CD4-positive, CD25-positive, alpha-beta regulatory T cell (primary cell): ENCODE measurements at regions not wholly inside any gene's neighbourhood (a gene's known extent, or its start where the extent isn't known, plus 50 kb on each side); places are given as distances from the start of the nearest gene placed in this dataset.

Source experiments
- ATAC-seq, 2 donors: fragments of 150-1000 bp; cut with Tn5 transposase; one replicate each; pipeline ENCODE4 v1.10.0; 2021; ENCODE audit warnings: low read depth in 2 of 2, moderate number of reproducible peaks in 2 of 2, moderate library complexity in 1 of 2
- DNase-seq, 3 donors: peaks; one replicate each; pipeline versions ENCODE4 v3.0.0 to v3.0.0-alpha.2; 2012 to 2022; ENCODE audit warnings: mixed read lengths in 1 of 3
- H3K27ac ChIP-seq: one replicate; pipeline ENCODE4 v1.7.0; 2013; ENCODE audit warnings: mild to moderate bottlenecking, low read length; ENCODE audit not compliant: insufficient read depth, poor library complexity, severe bottlenecking
- H3K27me3 ChIP-seq: one replicate; pipeline ENCODE4 v1.7.0; 2013; ENCODE audit warnings: low read length; ENCODE audit not compliant: control insufficient read depth, insufficient read depth
- H3K36me3 ChIP-seq: one replicate; pipeline ENCODE4 v1.7.0; 2013; ENCODE audit warnings: mild to moderate bottlenecking, low read length, moderate library complexity; ENCODE audit not compliant: control insufficient read depth, insufficient read depth
- H3K4me1 ChIP-seq: 2 replicates; pipeline ENCODE4 v1.7.0; 2013; ENCODE audit warnings: mild to moderate bottlenecking, low read length; ENCODE audit not compliant: insufficient read depth, control insufficient read depth, poor library complexity, severe bottlenecking
- H3K4me3 ChIP-seq: one replicate; pipeline ENCODE4 v1.7.0; 2013; ENCODE audit warnings: low read depth, mild to moderate bottlenecking, low read length, moderate library complexity
- H3K9me3 ChIP-seq, 2 experiments: 1 replicate in 1 of 2; 2 replicates in 1 of 2; pipeline ENCODE4 v1.7.0; 2013; ENCODE audit warnings: low read length in 2 of 2, mild to moderate bottlenecking in 1 of 2, moderate library complexity in 1 of 2; ENCODE audit not compliant: control insufficient read depth in 2 of 2
- H3K27ac Mint-ChIP-seq, 3 donors: one replicate each; pipeline ENCODE4 v1.8.0; 2020 to 2022; ENCODE audit warnings: mild to moderate bottlenecking in 3 of 3, mixed read lengths in 3 of 3, moderate library complexity in 2 of 3
- H3K27me3 Mint-ChIP-seq: one replicate; pipeline ENCODE4 v1.8.0; 2022; ENCODE audit warnings: mild to moderate bottlenecking, mixed read lengths
- H3K36me3 Mint-ChIP-seq: one replicate; pipeline ENCODE4 v1.8.0; 2020; ENCODE audit warnings: mixed read lengths
- H3K4me1 Mint-ChIP-seq, 4 donors: one replicate each; pipeline ENCODE4 v1.8.0; 2020 to 2022; ENCODE audit warnings: mixed read lengths in 4 of 4, mild to moderate bottlenecking in 1 of 4
- H3K4me3 Mint-ChIP-seq, 4 donors: one replicate each; pipeline ENCODE4 v1.8.0; 2020 to 2022; ENCODE audit warnings: mild to moderate bottlenecking in 4 of 4, mixed read lengths in 4 of 4, moderate library complexity in 3 of 4
- H3K9me3 Mint-ChIP-seq, 7 donors: one replicate each; pipeline ENCODE4 v1.8.0; 2020 to 2022; ENCODE audit warnings: mixed read lengths in 7 of 7, mild to moderate bottlenecking in 3 of 7, moderate library complexity in 2 of 7

GRCh38 chr15:46409841-46410301 is 775.0 kb downstream of the SQOR start:
- Histone ChIP-seq H3K36me3 (no peaks in the 10 kb centered on the region), H3K4me3 (no peak overlapping the region), H3K4me1 (no peaks in the 10 kb centered on the region), H3K9me3 (no peaks in the 10 kb centered on the region), H3K27me3 (no peaks in the 10 kb centered on the region), H3K27ac (no peak overlapping the region)
- H3K4me3 Mint-ChIP-seq: no peak overlapping the region
- ATAC-seq (no peak), DNase-seq (no peak)
- H3K36me3 Mint-ChIP-seq: no peaks in the 10 kb centered on the region
- no peaks in the 10 kb centered on the region for H3K4me1 Mint-ChIP-seq
- peaks cover 0 to 8% (median 2%) of the 10 kb centered on the region in 7 donors for H3K9me3 Mint-ChIP-seq
- H3K27me3 Mint-ChIP-seq: no peaks in the 10 kb centered on the region
- H3K27ac Mint-ChIP-seq: no peak overlapping the region

- ATAC-seq: no peak
- Mint-ChIP-seq H3K9me3 (peaks cover 0 to 8% (median 5%) of the 10 kb centered on the region in 7 donors), H3K4me1 (no peaks in the 10 kb centered on the region), H3K4me3 (no peak overlapping the region), H3K27me3 (no peaks in the 10 kb centered on the region), H3K27ac (no peak overlapping the region), H3K36me3 (no peaks in the 10 kb centered on the region)
- H3K27me3 ChIP-seq: no peaks in the 10 kb centered on the region
- no peaks in the 10 kb centered on the region for H3K4me1 ChIP-seq
- H3K36me3 ChIP-seq: no peaks in the 10 kb centered on the region
- no peaks in the 10 kb centered on the region for H3K9me3 ChIP-seq
- DNase-seq: no peak
- no peak overlapping the region for H3K4me3 ChIP-seq
- no peak overlapping the region for H3K27ac ChIP-seq
These were observed 775.9 kb downstream of the SQOR start for GRCh38 chr15:46410705-46411104.

GRCh38 chr15:46411900-46412299 is 777.1 kb downstream of the SQOR start:
- Histone ChIP-seq H3K27ac (no peak overlapping the region), H3K4me1 (no peaks in the 10 kb centered on the region), H3K4me3 (no peak overlapping the region), H3K27me3 (no peaks in the 10 kb centered on the region), H3K9me3 (no peaks in the 10 kb centered on the region), H3K36me3 (no peaks in the 10 kb centered on the region)
- no peak for DNase-seq
- Mint-ChIP-seq H3K4me1 (no peaks in the 10 kb centered on the region), H3K36me3 (no peaks in the 10 kb centered on the region), H3K27ac (no peak overlapping the region), H3K4me3 (no peak overlapping the region), H3K27me3 (no peaks in the 10 kb centered on the region), H3K9me3 (peaks cover 0 to 8% (median 4%) of the 10 kb centered on the region in 7 donors)
- no peak for ATAC-seq

- Mint-ChIP-seq H3K27me3 (no peaks in the 10 kb centered on the region), H3K4me3 (no peak overlapping the region), H3K4me1 (no peaks in the 10 kb centered on the region), H3K27ac (no peak overlapping the region), H3K9me3 (peaks cover 0 to 8% (median 5%) of the 10 kb centered on the region in 7 donors), H3K36me3 (no peaks in the 10 kb centered on the region)
- no peaks in the 10 kb centered on the region for H3K4me1 ChIP-seq
- H3K4me3 ChIP-seq: no peak overlapping the region
- H3K36me3 ChIP-seq: no peaks in the 10 kb centered on the region
- H3K9me3 ChIP-seq: no peaks in the 10 kb centered on the region
- no peak overlapping the region for H3K27ac ChIP-seq
- no peaks in the 10 kb centered on the region for H3K27me3 ChIP-seq
- no peak for DNase-seq
- no peak for ATAC-seq
These were observed 779.0 kb downstream of the SQOR start for GRCh38 chr15:46413799-46414198.

GRCh38 chr15:46416544-46416943 is 781.7 kb downstream of the SQOR start:
- Histone ChIP-seq H3K27ac (no peak overlapping the region), H3K27me3 (no peaks in the 10 kb centered on the region), H3K9me3 (no peaks in the 10 kb centered on the region), H3K4me1 (no peaks in the 10 kb centered on the region), H3K4me3 (no peak overlapping the region), H3K36me3 (no peaks in the 10 kb centered on the region)
- Mint-ChIP-seq H3K4me3 (no peak overlapping the region), H3K36me3 (no peaks in the 10 kb centered on the region), H3K4me1 (no peaks in the 10 kb centered on the region), H3K27ac (no peak overlapping the region), H3K9me3 (peaks cover 0 to 8% (median 5%) of the 10 kb centered on the region in 7 donors), H3K27me3 (no peaks in the 10 kb centered on the region)
- DNase-seq: no peak
- no peak for ATAC-seq

GRCh38 chr15:46420990-46421389 is 786.2 kb downstream of the SQOR start:
- H3K27me3 Mint-ChIP-seq: no peaks in the 10 kb centered on the region
- Histone ChIP-seq H3K36me3 (no peaks in the 10 kb centered on the region), H3K27me3 (no peaks in the 10 kb centered on the region), H3K9me3 (peaks cover 0 to 4% of the 10 kb centered on the region in 2 experiments), H3K4me3 (no peak overlapping the region), H3K27ac (no peak overlapping the region), H3K4me1 (no peaks in the 10 kb centered on the region)
- H3K4me3 Mint-ChIP-seq: no peak overlapping the region
- no peak for DNase-seq
- no peak for ATAC-seq
- H3K36me3 Mint-ChIP-seq: no peaks in the 10 kb centered on the region
- no peaks in the 10 kb centered on the region for H3K4me1 Mint-ChIP-seq
- H3K9me3 Mint-ChIP-seq: peaks cover 2 to 14% (median 5%) of the 10 kb centered on the region in 7 donors
- no peak overlapping the region for H3K27ac Mint-ChIP-seq

GRCh38 chr15:46441294-46442062 is 806.6 kb downstream of the SQOR start:
- no peaks in the 10 kb centered on the region for H3K4me1 Mint-ChIP-seq
- H3K9me3 ChIP-seq: no peaks in the 10 kb centered on the region
- no peak overlapping the region for H3K27ac ChIP-seq
- H3K36me3 ChIP-seq: no peaks in the 10 kb centered on the region
- ATAC-seq: no peak
- H3K27me3 ChIP-seq: no peaks in the 10 kb centered on the region
- H3K36me3 Mint-ChIP-seq: no peaks in the 10 kb centered on the region
- no peaks in the 10 kb centered on the region for H3K4me1 ChIP-seq
- no peak overlapping the region for H3K27ac Mint-ChIP-seq
- H3K4me3 ChIP-seq: no peak overlapping the region
- no peak for DNase-seq
- no peak overlapping the region for H3K4me3 Mint-ChIP-seq
- H3K9me3 Mint-ChIP-seq: peaks cover 3 to 17% (median 10%) of the 10 kb centered on the region in 7 donors
- no peaks in the 10 kb centered on the region for H3K27me3 Mint-ChIP-seq

GRCh38 chr15:46442184-46442583 is 807.4 kb downstream of the SQOR start:
- Histone ChIP-seq H3K4me3 (no peak overlapping the region), H3K9me3 (no peaks in the 10 kb centered on the region), H3K4me1 (no peaks in the 10 kb centered on the region), H3K27ac (no peak overlapping the region), H3K36me3 (no peaks in the 10 kb centered on the region), H3K27me3 (no peaks in the 10 kb centered on the region)
- no peak for DNase-seq
- no peak overlapping the region for H3K27ac Mint-ChIP-seq
- no peaks in the 10 kb centered on the region for H3K4me1 Mint-ChIP-seq
- H3K27me3 Mint-ChIP-seq: no peaks in the 10 kb centered on the region
- H3K36me3 Mint-ChIP-seq: no peaks in the 10 kb centered on the region
- no peak overlapping the region for H3K4me3 Mint-ChIP-seq
- ATAC-seq: no peak
- peaks cover 1 to 17% (median 8%) of the 10 kb centered on the region in 7 donors for H3K9me3 Mint-ChIP-seq
